HG03066 (cell line): ENCODE measurements at regions not wholly inside any gene's neighbourhood (a gene's known extent, or its start where the extent isn't known, plus 50 kb on each side); places are given as distances from the start of the nearest gene placed in this dataset.

Source experiments
- ATAC-seq: cut with Tn5 transposase; IDR thresholded peaks from one replicate; pipeline ENCODE4 v1.9.1; 2021; ENCODE audit warnings: low read depth; ENCODE audit not compliant: unreplicated experiment

- no peak for ATAC-seq
These were observed 1744.3 kb upstream of the MIR17HG start for GRCh38 chr13:89603187-89603586.

- ATAC-seq: no peak
These were observed 1738.2 kb upstream of the MIR17HG start for GRCh38 chr13:89609318-89609717.

GRCh38 chr13:89610331-89610730 is 1737.2 kb upstream of the MIR17HG start:
- ATAC-seq: no peak

- ATAC-seq: no peak
These were observed 1736.6 kb upstream of the MIR17HG start for GRCh38 chr13:89610881-89611280.

GRCh38 chr13:89627996-89628395 is 1719.5 kb upstream of the MIR17HG start:
- ATAC-seq: no peak

- ATAC-seq: no peak
These were observed 1718.9 kb upstream of the MIR17HG start for GRCh38 chr13:89628567-89628966.

GRCh38 chr13:89650226-89650625 is 1697.3 kb upstream of the MIR17HG start:
- ATAC-seq: no peak

GRCh38 chr13:89660752-89661151 is 1686.7 kb upstream of the MIR17HG start:
- no peak for ATAC-seq

- ATAC-seq: no peak
These were observed 1673.6 kb upstream of the MIR17HG start for GRCh38 chr13:89673789-89674311.

GRCh38 chr13:89678466-89679121 is 1668.9 kb upstream of the MIR17HG start:
- no peak for ATAC-seq

- no peak for ATAC-seq
These were observed 1662.6 kb upstream of the MIR17HG start for GRCh38 chr13:89684896-89685295.

GRCh38 chr13:89686171-89686570 is 1661.3 kb upstream of the MIR17HG start:
- ATAC-seq: no peak

- no peak for ATAC-seq
These were observed 1660.4 kb upstream of the MIR17HG start for GRCh38 chr13:89687066-89687465.

- ATAC-seq: no peak
These were observed 1658.6 kb upstream of the MIR17HG start for GRCh38 chr13:89688918-89689317.

GRCh38 chr13:89694451-89694850 is 1653.0 kb upstream of the MIR17HG start:
- no peak for ATAC-seq

- ATAC-seq: no peak
These were observed 1651.9 kb upstream of the MIR17HG start for GRCh38 chr13:89695343-89696257.

GRCh38 chr13:89701913-89702312 is 1645.6 kb upstream of the MIR17HG start:
- ATAC-seq: no peak

GRCh38 chr13:89704040-89704439 is 1643.4 kb upstream of the MIR17HG start:
- ATAC-seq: no peak

- ATAC-seq: no peak
These were observed 1639.5 kb upstream of the MIR17HG start for GRCh38 chr13:89708013-89708412.

GRCh38 chr13:89721216-89721615 is 1626.3 kb upstream of the MIR17HG start:
- ATAC-seq: no peak

GRCh38 chr13:89726690-89727435 is 1620.6 kb upstream of the MIR17HG start:
- no peak for ATAC-seq
